ENCODE measurements at regions not wholly inside any gene's neighbourhood (a gene's known extent, or its start where the extent isn't known, plus 50 kb on each side); places are given as distances from the start of the nearest gene placed in this dataset.

- no peak for TF ChIP-seq CTCF (IDR thresholded peaks at IDR 0.05)
- no peak for TF ChIP-seq POLR2A (IDR thresholded peaks at IDR 0.05)
Observed at GRCh38 chr4:1465173-1466033, 59.2 kb upstream of the NKX1-1 start.

All from Peyer's patch (tissue), 4 donors.